ENCODE measurements at regions not wholly inside any gene's neighbourhood (a gene's known extent, or its start where the extent isn't known, plus 50 kb on each side); places are given as distances from the start of the nearest gene placed in this dataset.

DNA sequence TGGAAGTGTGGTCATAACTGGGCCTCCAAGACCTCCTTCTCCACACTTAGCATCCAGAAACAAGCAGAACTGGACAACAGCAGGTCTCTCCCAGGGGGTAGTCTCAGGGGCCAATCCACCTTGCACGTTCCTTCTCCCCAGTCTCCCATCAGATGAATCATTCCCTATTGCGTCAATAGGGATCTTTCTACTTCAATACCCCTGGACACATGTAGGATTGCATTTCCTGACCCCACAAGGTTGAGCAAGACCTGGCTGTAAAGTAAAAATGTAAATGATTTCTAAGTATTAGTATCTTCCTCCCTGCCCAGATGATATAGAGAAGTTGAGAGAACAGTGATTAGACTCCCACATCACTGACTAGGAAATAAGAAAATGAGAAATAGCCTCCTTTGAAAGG, 224.5 kb upstream of the CSF3R start:
- no peak for DNase-seq
- Mint-ChIP-seq H3K9me3 (no peaks in the 10 kb centered on the region), H3K27ac (no peak overlapping the region), H3K36me3 (no peaks in the 10 kb centered on the region), H3K4me3 (no peak overlapping the region), H3K4me1 (peaks cover 1 to 9% of the 10 kb centered on the region in 2 donors), H3K27me3 (peaks cover 55 to 56% of the 10 kb centered on the region in 2 donors)
- no peak for ATAC-seq (replicated peaks)

DNA sequence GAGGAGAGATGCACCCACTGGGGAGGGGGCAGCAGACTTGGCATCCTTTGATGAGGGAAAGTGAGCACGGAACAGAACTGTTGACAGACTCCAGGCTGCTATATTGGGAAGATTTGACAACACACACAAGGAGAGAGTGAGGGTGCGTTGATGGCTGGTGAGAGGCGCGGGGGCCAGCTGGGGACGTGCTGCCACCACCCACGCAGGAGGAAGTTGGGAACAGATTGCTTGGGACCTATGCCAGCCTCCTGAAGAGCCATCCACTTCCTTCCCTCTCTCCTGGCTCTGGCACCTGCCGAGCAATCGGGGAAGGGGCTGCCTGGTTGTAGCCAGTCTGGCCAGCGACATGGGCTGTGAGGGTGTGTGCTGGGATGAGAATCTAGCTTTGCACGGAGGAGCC, 223.7 kb upstream of the CSF3R start:
- ATAC-seq (replicated peaks) (no peak), DNase-seq (no peak)
- peaks cover 1 to 9% of the 10 kb centered on the region in 2 donors for H3K4me1 Mint-ChIP-seq
- no peak overlapping the region for H3K4me3 Mint-ChIP-seq
- H3K9me3 Mint-ChIP-seq, result no peaks in the 10 kb centered on the region
- no peaks in the 10 kb centered on the region for H3K36me3 Mint-ChIP-seq
- no peak overlapping the region for H3K27ac Mint-ChIP-seq
- H3K27me3 Mint-ChIP-seq, result peaks cover 48 to 57% of the 10 kb centered on the region in 2 donors

DNA sequence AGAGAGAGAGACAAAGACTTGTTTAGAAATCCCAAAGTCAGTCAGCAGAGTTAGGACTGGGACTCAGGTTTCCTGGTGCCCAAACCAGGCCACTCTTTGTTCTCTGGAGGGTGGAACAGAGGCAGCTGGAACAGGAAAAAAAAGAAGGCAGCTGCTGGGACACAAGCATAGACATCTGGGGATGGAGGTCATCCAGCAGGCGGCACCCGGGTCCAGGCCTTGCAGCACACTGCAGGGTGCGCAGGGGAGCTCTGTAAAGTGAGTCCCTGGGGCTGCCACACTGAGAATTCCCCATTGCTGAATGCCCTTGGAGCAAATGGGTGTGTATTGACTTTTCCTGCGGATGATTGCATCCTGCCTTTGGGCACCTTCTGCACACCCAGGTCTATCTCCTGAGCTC, 222.9 kb upstream of the CSF3R start:
- H3K4me3 Mint-ChIP-seq, result no peak overlapping the region
- DNase-seq, result no peak
- no peak overlapping the region for H3K27ac Mint-ChIP-seq
- H3K36me3 Mint-ChIP-seq, result no peaks in the 10 kb centered on the region
- no peaks in the 10 kb centered on the region for H3K9me3 Mint-ChIP-seq
- H3K4me1 Mint-ChIP-seq, result peaks cover 1 to 9% of the 10 kb centered on the region in 2 donors
- ATAC-seq (replicated peaks), result no peak
- peaks cover 48 to 54% of the 10 kb centered on the region in 2 donors for H3K27me3 Mint-ChIP-seq

- ATAC-seq (replicated peaks) (peak; percentile 95 to 98), DNase-seq (peak; percentile 64)
- peaks cover 35 to 36% of the 10 kb centered on the region in 2 donors for H3K27me3 Mint-ChIP-seq
- peaks cover 1 to 9% of the 10 kb centered on the region in 2 donors for H3K4me1 Mint-ChIP-seq
- H3K4me3 Mint-ChIP-seq, result no peak overlapping the region
- no peak overlapping the region for H3K27ac Mint-ChIP-seq
- no peaks in the 10 kb centered on the region for H3K9me3 Mint-ChIP-seq
- H3K36me3 Mint-ChIP-seq, result no peaks in the 10 kb centered on the region
Measured at GRCh38 chr1:36703526-36704208, 221.0 kb upstream of the CSF3R start.

- Mint-ChIP-seq H3K27ac (no peak overlapping the region), H3K9me3 (no peaks in the 10 kb centered on the region), H3K36me3 (no peaks in the 10 kb centered on the region), H3K4me1 (peaks cover 1 to 9% of the 10 kb centered on the region in 2 donors), H3K27me3 (peaks cover 28 to 32% of the 10 kb centered on the region in 2 donors), H3K4me3 (no peak overlapping the region)
- no peak for DNase-seq
- ATAC-seq (replicated peaks), result no peak
Measured at GRCh38 chr1:36702963-36703362, 220.2 kb upstream of the CSF3R start.

GRCh38 chr1:36699113-36699911, 216.6 kb upstream of the CSF3R start:
- peaks cover 28 to 29% of the 10 kb centered on the region in 2 donors for H3K27me3 Mint-ChIP-seq
- no peak overlapping the region for H3K27ac Mint-ChIP-seq
- ATAC-seq (replicated peaks) (no peak), DNase-seq (no peak)
- no peaks in the 10 kb centered on the region for H3K9me3 Mint-ChIP-seq
- H3K4me3 Mint-ChIP-seq, result no peak overlapping the region
- no peaks in the 10 kb centered on the region for H3K36me3 Mint-ChIP-seq
- H3K4me1 Mint-ChIP-seq, result peaks cover 1 to 9% of the 10 kb centered on the region in 2 donors

DNA sequence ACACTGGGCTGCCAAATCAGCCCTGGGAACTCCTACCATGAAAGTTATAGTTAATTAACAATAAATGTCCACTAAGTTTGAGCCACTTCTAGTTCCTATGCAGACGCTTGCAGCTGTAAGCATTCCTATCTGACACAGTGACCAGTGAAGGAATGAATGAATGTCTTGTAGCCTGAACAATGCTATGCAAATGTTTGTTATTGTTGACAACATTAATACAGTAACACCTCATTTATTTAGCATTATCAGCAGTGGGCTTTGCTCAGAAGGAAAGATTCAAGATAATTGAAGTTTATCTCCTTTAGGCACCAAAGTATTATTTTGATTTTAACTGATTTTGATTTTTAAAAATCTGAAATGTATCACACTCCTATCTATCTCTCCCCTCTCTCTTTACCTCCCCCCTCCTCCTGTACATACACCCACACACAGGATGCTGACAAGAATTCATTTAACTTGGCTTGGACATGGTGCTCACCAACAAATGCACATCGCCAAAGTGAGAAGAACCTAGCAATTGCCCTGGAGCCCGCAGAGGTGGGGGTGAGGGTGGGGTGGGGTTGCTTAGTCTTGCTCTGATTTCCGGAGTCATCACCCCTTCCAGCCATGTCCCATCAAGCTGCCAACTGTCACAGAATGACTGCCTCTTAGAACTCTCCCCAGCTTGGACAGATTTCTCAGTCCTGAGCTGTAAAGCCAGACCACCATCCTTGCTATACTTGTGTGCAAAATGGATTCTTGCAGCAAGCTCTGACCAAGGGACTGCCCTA, 215.3 kb upstream of the CSF3R start:
- Mint-ChIP-seq H3K27ac (no peak overlapping the region), H3K27me3 (peaks cover 27 to 30% of the 10 kb centered on the region in 2 donors), H3K4me1 (no peaks in the 10 kb centered on the region), H3K9me3 (no peaks in the 10 kb centered on the region), H3K36me3 (no peaks in the 10 kb centered on the region), H3K4me3 (no peak overlapping the region)
- DNase-seq (no peak), ATAC-seq (replicated peaks) (no peak)

DNA sequence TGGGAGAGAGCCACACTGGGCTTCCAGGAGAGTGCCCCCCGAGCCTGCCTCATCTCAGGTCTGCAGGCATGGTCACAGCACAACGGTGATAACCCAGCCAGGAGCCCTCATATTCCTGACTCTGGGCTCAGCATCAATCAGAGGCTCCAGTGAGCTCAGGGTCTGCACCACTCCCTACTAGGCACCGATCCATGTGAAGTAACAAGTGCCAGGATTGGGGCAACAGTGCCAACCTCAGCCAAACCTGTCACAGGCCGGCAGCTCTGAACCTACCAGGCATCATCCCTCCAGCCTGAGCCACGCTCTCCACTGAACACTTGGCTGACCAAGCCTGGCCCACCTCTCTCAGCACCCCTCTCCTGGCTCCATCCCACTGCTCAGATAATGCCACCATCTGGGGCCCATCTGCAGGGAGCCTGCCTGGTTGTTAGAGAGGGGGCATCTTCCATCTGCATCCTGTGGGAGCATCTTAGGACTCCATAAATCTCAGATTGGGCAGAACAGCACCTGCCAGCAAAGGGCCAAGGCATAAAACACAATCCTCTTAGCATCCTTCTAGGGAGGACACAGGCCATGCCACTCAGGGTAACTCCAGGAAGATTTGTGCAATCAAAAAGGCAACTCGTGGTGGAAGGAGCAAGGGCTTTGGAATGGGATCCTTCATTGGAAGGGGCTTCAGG, 213.7 kb upstream of the CSF3R start:
- Mint-ChIP-seq H3K27ac (no peak overlapping the region), H3K4me1 (no peaks in the 10 kb centered on the region), H3K4me3 (no peak overlapping the region), H3K9me3 (no peaks in the 10 kb centered on the region), H3K36me3 (no peaks in the 10 kb centered on the region), H3K27me3 (peaks cover 28 to 31% of the 10 kb centered on the region in 2 donors)
- DNase-seq (no peak), ATAC-seq (replicated peaks) (no peak)

DNA sequence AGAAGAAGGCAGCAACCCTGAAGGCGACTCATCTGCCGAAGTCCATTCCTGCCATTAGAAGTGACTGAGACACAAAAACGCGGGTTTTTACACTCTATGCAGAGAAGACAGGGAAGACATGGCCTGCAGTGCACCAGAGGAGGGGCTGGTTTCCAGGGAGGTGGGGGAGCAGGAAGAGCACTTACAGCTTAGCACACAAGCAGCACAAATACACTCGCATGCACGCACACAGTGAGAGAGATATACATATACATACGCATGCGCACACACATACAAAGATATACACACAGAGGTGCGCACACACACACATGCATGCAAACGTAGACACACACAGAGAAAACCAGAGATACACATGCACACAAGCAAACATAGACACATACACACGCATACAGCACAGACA, 210.9 kb upstream of the CSF3R start:
- Mint-ChIP-seq H3K27ac (no peak overlapping the region), H3K36me3 (no peaks in the 10 kb centered on the region), H3K27me3 (peaks cover 27 to 28% of the 10 kb centered on the region in 2 donors), H3K9me3 (no peaks in the 10 kb centered on the region), H3K4me1 (no peaks in the 10 kb centered on the region), H3K4me3 (no peak overlapping the region)
- ATAC-seq (replicated peaks), result no peak
- no peak for DNase-seq

DNA sequence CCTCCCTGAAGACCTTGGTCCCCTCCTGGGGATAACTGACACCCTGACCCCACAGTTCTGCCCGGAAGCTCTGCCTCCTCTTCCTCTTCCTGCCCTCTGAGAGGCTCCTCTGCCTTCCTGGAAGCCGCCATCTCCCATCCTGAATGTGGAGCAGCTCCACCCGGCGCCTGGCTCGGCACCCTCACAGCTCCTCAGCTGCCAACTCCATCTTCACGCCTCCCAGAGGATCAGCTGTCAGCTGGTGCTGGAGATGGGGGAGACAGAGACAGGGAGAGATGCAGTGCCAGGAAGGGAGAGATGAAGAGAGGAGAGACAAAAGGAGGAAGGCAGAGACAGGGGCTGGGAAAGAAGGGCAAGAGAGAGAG, 210.4 kb upstream of the CSF3R start:
- DNase-seq (no peak), ATAC-seq (replicated peaks) (no peak)
- peaks cover 29% of the 10 kb centered on the region in 2 donors for H3K27me3 Mint-ChIP-seq
- no peak overlapping the region for H3K27ac Mint-ChIP-seq
- H3K36me3 Mint-ChIP-seq, result no peaks in the 10 kb centered on the region
- no peak overlapping the region for H3K4me3 Mint-ChIP-seq
- H3K4me1 Mint-ChIP-seq, result no peaks in the 10 kb centered on the region
- H3K9me3 Mint-ChIP-seq, result no peaks in the 10 kb centered on the region

GRCh38 chr1:36692465-36693160, 209.9 kb upstream of the CSF3R start:
- H3K4me1 Mint-ChIP-seq, result no peaks in the 10 kb centered on the region
- DNase-seq (no peak), ATAC-seq (replicated peaks) (no peak)
- H3K4me3 Mint-ChIP-seq, result no peak overlapping the region
- no peak overlapping the region for H3K27ac Mint-ChIP-seq
- peaks cover 33 to 34% of the 10 kb centered on the region in 2 donors for H3K27me3 Mint-ChIP-seq
- H3K9me3 Mint-ChIP-seq, result no peaks in the 10 kb centered on the region
- H3K36me3 Mint-ChIP-seq, result no peaks in the 10 kb centered on the region

DNA sequence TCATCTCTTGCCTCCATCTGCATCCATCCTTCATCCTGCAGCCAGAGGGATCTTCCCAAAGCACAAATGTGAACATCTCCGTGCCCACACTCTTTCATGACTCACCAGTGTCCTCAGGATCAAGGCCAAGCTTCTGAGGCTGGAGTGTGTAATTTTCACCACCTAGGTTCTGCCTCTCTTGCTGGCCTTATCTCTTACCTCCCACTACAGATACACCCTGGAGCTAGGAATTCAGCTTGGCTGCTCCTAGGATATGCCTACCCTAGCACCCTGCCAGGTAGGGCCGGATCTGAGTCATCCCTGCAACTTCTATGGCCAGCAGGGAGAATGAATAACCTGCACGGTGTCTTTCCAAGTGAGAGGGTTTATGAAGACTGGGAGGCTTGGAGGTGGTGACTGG, 208.7 kb upstream of the CSF3R start:
- ATAC-seq (replicated peaks) (no peak), DNase-seq (no peak)
- no peaks in the 10 kb centered on the region for H3K36me3 Mint-ChIP-seq
- no peaks in the 10 kb centered on the region for H3K4me1 Mint-ChIP-seq
- H3K4me3 Mint-ChIP-seq, result no peak overlapping the region
- H3K27ac Mint-ChIP-seq, result no peak overlapping the region
- peaks cover 40 to 41% of the 10 kb centered on the region in 2 donors for H3K27me3 Mint-ChIP-seq
- H3K9me3 Mint-ChIP-seq, result no peaks in the 10 kb centered on the region

DNA sequence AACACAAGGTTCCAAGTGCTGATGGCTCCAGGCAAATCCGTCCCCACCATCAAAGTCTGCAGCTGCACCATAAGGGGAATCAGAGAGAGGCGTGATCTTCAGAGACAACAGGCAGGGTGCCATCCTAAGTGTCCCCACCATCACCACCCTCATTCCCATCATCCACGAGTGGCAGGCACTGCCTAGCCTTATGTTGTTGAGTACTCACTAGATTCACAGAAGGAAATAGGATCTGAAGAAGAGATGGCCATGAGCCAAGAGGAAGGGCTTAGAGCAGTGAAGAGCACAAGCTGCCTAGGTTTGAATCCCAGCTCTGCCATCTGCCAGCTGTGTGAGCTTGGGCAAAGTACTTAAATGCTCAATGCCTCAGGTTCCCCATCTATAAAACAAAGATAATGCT, 207.3 kb upstream of the CSF3R start:
- no peak for DNase-seq
- Mint-ChIP-seq H3K4me3 (no peak overlapping the region), H3K27ac (no peak overlapping the region), H3K9me3 (no peaks in the 10 kb centered on the region), H3K27me3 (peaks cover 36 to 37% of the 10 kb centered on the region in 2 donors), H3K4me1 (no peaks in the 10 kb centered on the region), H3K36me3 (no peaks in the 10 kb centered on the region)
- ATAC-seq (replicated peaks), result no peak

DNA sequence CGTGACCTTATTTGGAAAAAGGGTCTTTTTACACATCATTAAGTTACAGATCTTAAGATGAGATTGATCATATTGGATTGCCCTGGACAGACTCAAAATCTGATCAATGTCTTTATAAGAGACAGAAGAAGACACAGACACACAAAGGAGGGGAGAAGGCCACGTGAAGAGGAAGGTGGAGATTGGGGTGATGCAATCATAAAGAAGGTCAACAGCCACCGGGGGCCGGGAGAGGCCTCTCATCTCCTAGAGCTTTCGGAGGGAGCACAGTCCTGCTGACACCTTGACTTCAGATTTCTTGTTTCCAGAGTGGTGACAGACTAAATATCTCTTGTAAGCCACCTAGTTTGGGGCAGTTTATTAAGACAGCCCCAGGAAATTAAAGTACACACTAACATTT, 204.6 kb upstream of the CSF3R start:
- Mint-ChIP-seq H3K4me1 (no peaks in the 10 kb centered on the region), H3K4me3 (no peak overlapping the region), H3K27me3 (peaks cover 23 to 27% of the 10 kb centered on the region in 2 donors), H3K27ac (no peak overlapping the region), H3K36me3 (no peaks in the 10 kb centered on the region), H3K9me3 (no peaks in the 10 kb centered on the region)
- no peak for DNase-seq
- no peak for ATAC-seq (replicated peaks)
